ENCODE measurements at regions not wholly inside any gene's neighbourhood (a gene's known extent, or its start where the extent isn't known, plus 50 kb on each side); places are given as distances from the start of the nearest gene placed in this dataset.

GRCh38 chr18:29254123-29254522 is 1077.2 kb upstream of the CDH2 start:
- TF ChIP-seq CTCF (conservative IDR thresholded peaks at IDR 0.05 in 1 of 2, IDR thresholded peaks at IDR 0.05 in 1 of 2; ENCODE audit: extremely low read depth in 1 of 2, insufficient read depth in 1 of 2, low read depth in 1 of 2, low read length in 2 of 2): no peak
- TF ChIP-seq EZH2 (IDR thresholded peaks at IDR 0.05; ENCODE audit: borderline replicate concordance, low read length): no peak

Data from mammary epithelial cell (primary cell).